Upper lobe of left lung (tissue), 4 donors: ENCODE measurements at regions not wholly inside any gene's neighbourhood (a gene's known extent, or its start where the extent isn't known, plus 50 kb on each side); places are given as distances from the start of the nearest gene placed in this dataset.

ENCODE experiments used
- CTCF ChIP-seq, 6 experiments: fragments of 450-650 bp in 4 of 6; fragments of 200-600 bp in 2 of 6; sonication (generic) in 2 of 6; IDR thresholded peaks; one replicate each; pipeline ENCODE4 v1.5.1; 2016 to 2019; ENCODE audit warnings: antibody characterized with exemption in 6 of 6
- POLR2A ChIP-seq, 4 donors: fragments of 450-650 bp; IDR thresholded peaks; one replicate each; pipeline ENCODE4 v1.5.1; 2016 to 2017; ENCODE audit warnings: antibody characterized with exemption in 4 of 4, mild to moderate bottlenecking in 2 of 4

GRCh38 chr18:54743605-54743995 lies 84.7 kb upstream of the RAB27B start:
- TF ChIP-seq POLR2A (IDR thresholded peaks at IDR 0.05) (no peak), CTCF (IDR thresholded peaks at IDR 0.05) (no peak)
